HEK293 (cell line): ENCODE measurements at regions not wholly inside any gene's neighbourhood (a gene's known extent, or its start where the extent isn't known, plus 50 kb on each side); places are given as distances from the start of the nearest gene placed in this dataset.

Experiments
- ATF2 ChIP-seq: fragments of 450-650 bp; formaldehyde crosslinking; IDR thresholded peaks from 2 replicates; pipeline ENCODE4 v1.5.1; 2016; ENCODE audit warnings: missing biosample characterization, missing genetic modification characterization, low read depth
- CTCF ChIP-seq: fragments of 450-650 bp; formaldehyde crosslinking; IDR thresholded peaks from 2 replicates; pipeline ENCODE4 v1.5.1; 2016; ENCODE audit warnings: missing biosample characterization, missing genetic modification characterization
- REST ChIP-seq: fragments of 450-650 bp; formaldehyde crosslinking; IDR thresholded peaks from 2 replicates; pipeline ENCODE4 v1.5.1; 2016; ENCODE audit warnings: missing biosample characterization, missing genetic modification characterization
- YY1 ChIP-seq: fragments of 450-650 bp; formaldehyde crosslinking; IDR thresholded peaks from 2 replicates; pipeline ENCODE4 v1.5.1; 2018; ENCODE audit warnings: missing biosample characterization, missing genetic modification characterization
- ZBTB1 ChIP-seq: fragments of 450-650 bp; formaldehyde crosslinking; IDR thresholded peaks from 2 replicates; pipeline ENCODE4 v1.5.1; 2016; ENCODE audit warnings: missing biosample characterization, missing genetic modification characterization
- ZNF114 ChIP-seq: fragments of 450-650 bp; formaldehyde crosslinking; IDR thresholded peaks from 2 replicates; pipeline ENCODE4 v1.5.0; 2017; ENCODE audit warnings: missing biosample characterization, missing genetic modification characterization
- ZNF274 ChIP-seq, 2 experiments: fragments of 200-500 bp in 1 of 2; fragments of 450-650 bp in 1 of 2; sonication (Bioruptor generic) in 1 of 2; formaldehyde crosslinking in 1 of 2; IDR thresholded peaks; 2 replicates each; pipeline versions ENCODE4 v1.5.1 to v1.6.1; 2014 to 2016; ENCODE audit warnings: borderline replicate concordance in 1 of 2, inconsistent platforms in 1 of 2, low read length in 1 of 2, missing biosample characterization in 1 of 2, missing genetic modification characterization in 1 of 2
- ZNF280D ChIP-seq: fragments of 450-650 bp; formaldehyde crosslinking; IDR thresholded peaks from 2 replicates; pipeline ENCODE4 v1.5.1; 2016; ENCODE audit warnings: missing biosample characterization, missing genetic modification characterization
- ZNF292 ChIP-seq: fragments of 450-650 bp; formaldehyde crosslinking; IDR thresholded peaks from 2 replicates; pipeline ENCODE4 v1.5.1; 2016; ENCODE audit warnings: low read depth, missing biosample characterization, missing genetic modification characterization, borderline replicate concordance
- ZNF394 ChIP-seq: fragments of 450-650 bp; formaldehyde crosslinking; IDR thresholded peaks from 2 replicates; pipeline ENCODE4 v1.5.1; 2016; ENCODE audit warnings: missing biosample characterization, missing genetic modification characterization, mild to moderate bottlenecking, moderate library complexity, borderline replicate concordance
- ZNF530 ChIP-seq: fragments of 450-650 bp; formaldehyde crosslinking; IDR thresholded peaks from 2 replicates; pipeline ENCODE4 v1.5.1; 2016; ENCODE audit warnings: low read depth, missing biosample characterization, missing genetic modification characterization
- ZNF785 ChIP-seq: fragments of 450-650 bp; formaldehyde crosslinking; IDR thresholded peaks from 2 replicates; pipeline ENCODE4 v1.5.1; 2016; ENCODE audit warnings: missing biosample characterization, missing genetic modification characterization

GRCh38 chr13:84358601-84359000, 476.3 kb upstream of the SLITRK1 start:
- TF ChIP-seq CTCF (tag by site-specific recombination) = no peak
- TF ChIP-seq ZNF274 (IDR thresholded peaks at IDR 0.05; ENCODE audit: low read length) = no peak
- no peak for TF ChIP-seq ZNF274 (tag by site-specific recombination; IDR thresholded peaks at IDR 0.05; ENCODE audit: borderline replicate concordance)
- no peak for TF ChIP-seq ZNF114 (tag by site-specific recombination)
- TF ChIP-seq ZNF280D = no peak
- TF ChIP-seq ZBTB1 (tag by site-specific recombination) = no peak
- TF ChIP-seq YY1 (tag by site-specific recombination) = no peak
- TF ChIP-seq ZNF292 (tag by site-specific recombination) = no peak
- no peak for TF ChIP-seq ATF2
- no peak for TF ChIP-seq ZNF530 (tag by site-specific recombination)
- TF ChIP-seq REST = no peak
- no peak for TF ChIP-seq ZNF785 (tag by site-specific recombination)
- TF ChIP-seq ZNF394 = no peak
